IMR-90 (cell line): ENCODE measurements at regions not wholly inside any gene's neighbourhood (a gene's known extent, or its start where the extent isn't known, plus 50 kb on each side); places are given as distances from the start of the nearest gene placed in this dataset.

Source experiments
- ATAC-seq: fragments of 200-7000 bp; cut with Tn5 transposase; 2 replicates; pipeline ENCODE4 v1.9.1; 2020; ENCODE audit warnings: low read depth, mild to moderate bottlenecking, moderate library complexity
- BruUV-seq: library from RNA; stranded (reverse); fragments of 400-500 nt; replicated peaks from 2 replicates; lab custom pipeline; 2021; lab: Mats Ljungman, UMichigan
- CTCF ChIA-PET: fragments of 300-600 bp; formaldehyde crosslinking; extraction: SDS; loops from one replicate; lab custom pipeline; 2021; ENCODE audit warnings: antibody characterized with exemption; lab: Yijun Ruan, JAX
- POLR2A ChIA-PET: fragments of 300-600 bp; sonication (Branson Sonifier 250); formaldehyde crosslinking; loops from one replicate; lab custom pipeline; 2022; ENCODE audit warnings: antibody characterized with exemption; ENCODE audit not compliant: unreplicated experiment; lab: Charles Lee
- DNase-seq: peaks from one replicate; pipeline ENCODE4 v3.0.0; 2013
- H2AFZ ChIP-seq: replicated peaks from 2 replicates; pipeline ENCODE3; 2013; ENCODE audit warnings: low read length, mild to moderate bottlenecking; ENCODE audit not compliant: poor library complexity
- H2AK5ac ChIP-seq: 2 replicates; pipeline ENCODE4 v1.6.1; 2013; ENCODE audit warnings: low read depth, low read length, inconsistent platforms
- H2AK9ac ChIP-seq: replicated peaks from 2 replicates; pipeline ENCODE3; 2013; ENCODE audit warnings: mild to moderate bottlenecking, low read depth, low read length, moderate library complexity; ENCODE audit not compliant: poor library complexity
- H2BK120ac ChIP-seq: 2 replicates; pipeline ENCODE4 v1.6.1; 2013; ENCODE audit warnings: low read depth, low read length, inconsistent platforms
- H2BK15ac ChIP-seq: 3 replicates; pipeline ENCODE4 v1.6.1; 2013; ENCODE audit warnings: low read depth, low read length, inconsistent platforms
- H2BK20ac ChIP-seq: 2 replicates; pipeline ENCODE4 v1.6.1; 2013; ENCODE audit warnings: low read depth, mild to moderate bottlenecking, inconsistent platforms, low read length, moderate library complexity
- H2BK5ac ChIP-seq: 2 replicates; pipeline ENCODE4 v1.6.1; 2013; ENCODE audit warnings: mild to moderate bottlenecking, low read depth, low read length, inconsistent platforms; ENCODE audit not compliant: poor library complexity, severe bottlenecking
- H3K14ac ChIP-seq: replicated peaks from 2 replicates; pipeline ENCODE4 v1.6.1; 2013; ENCODE audit warnings: low read depth, low read length, inconsistent platforms
- H3K18ac ChIP-seq: 2 replicates; pipeline ENCODE4 v1.6.1; 2013; ENCODE audit warnings: low read depth, low read length, control low read depth
- H3K23ac ChIP-seq: 2 replicates; pipeline ENCODE4 v1.6.1; 2013; ENCODE audit warnings: low read depth, low read length, inconsistent platforms
- H3K27ac ChIP-seq: 2 replicates; pipeline ENCODE4 v1.5.1; 2013; ENCODE audit warnings: mild to moderate bottlenecking, control low read depth, low read length; ENCODE audit not compliant: insufficient read depth
- H3K27me3 ChIP-seq: 2 replicates; pipeline ENCODE4 v1.6.1; 2013; ENCODE audit warnings: low read length; ENCODE audit not compliant: control insufficient read depth, insufficient read depth
- H3K36me3 ChIP-seq: 2 replicates; pipeline ENCODE4 v1.6.1; 2013; ENCODE audit warnings: low read length, mixed read lengths; ENCODE audit not compliant: control insufficient read depth, insufficient read depth
- H3K4ac ChIP-seq: 2 replicates; pipeline ENCODE4 v1.6.1; 2013; ENCODE audit warnings: low read depth, low read length, inconsistent platforms
- H3K4me1 ChIP-seq: 2 replicates; pipeline ENCODE4 v1.6.1; 2013; ENCODE audit warnings: low read length, mixed read lengths; ENCODE audit not compliant: control insufficient read depth, insufficient read depth
- H3K4me2 ChIP-seq: 2 replicates; pipeline ENCODE4 v1.6.1; 2013; ENCODE audit warnings: low read depth, mild to moderate bottlenecking, control low read depth, low read length, moderate library complexity
- H3K4me3 ChIP-seq: 2 replicates; pipeline ENCODE4 v1.5.1; 2013; ENCODE audit warnings: low read depth, mild to moderate bottlenecking, control low read depth, low read length, moderate library complexity; ENCODE audit not compliant: insufficient read depth
- H3K56ac ChIP-seq: 2 replicates; pipeline ENCODE4 v1.6.1; 2013; ENCODE audit warnings: low read length, inconsistent platforms; ENCODE audit not compliant: insufficient read depth; ENCODE audit errors: extremely low read depth
- H3K79me1 ChIP-seq, 2 experiments: 2 replicates each; pipeline ENCODE4 v1.6.1; 2013; ENCODE audit warnings: low read length in 2 of 2, inconsistent platforms in 1 of 2, low read depth in 1 of 2
- H3K9ac ChIP-seq: 2 replicates; pipeline ENCODE4 v1.6.1; 2013; ENCODE audit warnings: low read depth, low read length, control low read depth
- H3K9me1 ChIP-seq: 2 replicates; pipeline ENCODE4 v1.6.1; 2013; ENCODE audit warnings: low read length, inconsistent platforms; ENCODE audit not compliant: insufficient read depth
- H3K9me3 ChIP-seq: 2 replicates; pipeline ENCODE4 v1.6.1; 2013; ENCODE audit warnings: low read length; ENCODE audit not compliant: control insufficient read depth, insufficient read depth
- H4K20me1 ChIP-seq: 2 replicates; pipeline ENCODE4 v1.6.1; 2013; ENCODE audit warnings: low read length, inconsistent platforms; ENCODE audit not compliant: insufficient read depth
- H4K5ac ChIP-seq: 2 replicates; pipeline ENCODE4 v1.6.1; 2013; ENCODE audit warnings: mild to moderate bottlenecking, low read depth, low read length, control low read depth
- H4K8ac ChIP-seq, 2 experiments: 2 replicates each; pipeline ENCODE4 v1.6.1; 2013; ENCODE audit warnings: low read depth in 2 of 2, low read length in 2 of 2, control low read depth in 1 of 2, inconsistent platforms in 1 of 2
- H4K91ac ChIP-seq: 2 replicates; pipeline ENCODE4 v1.6.1; 2013; ENCODE audit warnings: low read depth, low read length, inconsistent platforms; ENCODE audit not compliant: insufficient read depth
- BHLHE40 ChIP-seq: fragments of 150-350 bp; IDR thresholded peaks from 2 replicates; pipeline ENCODE4 v1.6.1; 2016; ENCODE audit warnings: mild to moderate bottlenecking, low read depth, low read length
- CEBPB ChIP-seq: IDR thresholded peaks from 2 replicates; pipeline ENCODE4 v1.6.1; 2012; ENCODE audit warnings: low read depth, low read length, improper control_type of control experiment
- CTCF ChIP-seq: conservative IDR thresholded peaks from 2 replicates; pipeline ENCODE4 v1.5.1; 2012; ENCODE audit warnings: mild to moderate bottlenecking, low read depth, low read length, improper control_type of control experiment
- FOS ChIP-seq: fragments of 150-350 bp; IDR thresholded peaks from 2 replicates; pipeline ENCODE4 v1.6.1; 2016; ENCODE audit warnings: low read depth, low read length
- RAD21 ChIP-seq: IDR thresholded peaks from 2 replicates; pipeline ENCODE4 v1.6.1; 2012; ENCODE audit warnings: low read length, improper control_type of control experiment
- RCOR1 ChIP-seq: IDR thresholded peaks from 2 replicates; pipeline ENCODE4 v1.6.1; 2012; ENCODE audit warnings: mild to moderate bottlenecking, low read length, improper control_type of control experiment; ENCODE audit not compliant: insufficient replicate concordance
- RFX5 ChIP-seq: IDR thresholded peaks from 2 replicates; pipeline ENCODE4 v1.8.0; 2012; ENCODE audit warnings: low read depth, mild to moderate bottlenecking, low read length, moderate library complexity
- WGBS, 2 experiments: methylation state at CpG; one replicate each; pipeline versions ENCODE4 v1.1.5 to v1.1.7; 2013; ENCODE audit warnings: missing lambda C conversion rate in 2 of 2; ENCODE audit not compliant: insufficient read length in 1 of 2; ENCODE audit errors: extremely low coverage in 2 of 2; 5-methylcytosine and 5-hydroxymethylcytosine counted together
- dilution Hi-C: fragments of 300-500 bp; cut with HindIII; formaldehyde crosslinking; loops from one replicate; pipeline ENCODE4 v1.14.3; 2018; ENCODE audit warnings: low sequenced_read_pairs; ENCODE audit not compliant: unreplicated experiment
- in situ Hi-C: fragments of 300-500 bp; cut with MboI; formaldehyde crosslinking; loops from 3 replicates; pipeline ENCODE4 v1.14.3; 2019; ENCODE audit warnings: low sequenced_read_pairs, inconsistent platforms, mixed read lengths
- intact Hi-C: fragments of 100-400 bp; cut with micrococcal nuclease; formaldehyde crosslinking; loops from 2 replicates; pipeline ENCODE4 v1.10.0; 2022

GRCh38 chr12:91978143-91978542 is 167.5 kb downstream of the BTG1 start:
- no TSS peak for BruUV-seq
- peak; percentile 29; the same call in 1 of the 2 replicates for TF ChIP-seq CEBPB
- TF ChIP-seq FOS, result no peak
- no peak for TF ChIP-seq BHLHE40
- TF ChIP-seq CTCF, result no peak
- no peak for TF ChIP-seq RAD21
- TF ChIP-seq RFX5, result no peak
- TF ChIP-seq RCOR1, result no peak
- peak; percentile 72 for ATAC-seq
- H2BK5ac ChIP-seq, result peak overlapping the region; percentile 94
- DNase-seq, result peak; percentile 73
- H3K4me3 ChIP-seq, result no peak overlapping the region
- no peaks in the 10 kb centered on the region for H3K9me3 ChIP-seq
- peak overlapping the region; percentile 29 to 94; a peak in 3 of 4 replicates for H4K8ac ChIP-seq
- no peak overlapping the region for H2AK9ac ChIP-seq
- H3K9ac ChIP-seq, result no peak overlapping the region
- H2AK5ac ChIP-seq, result no peak overlapping the region
- H3K23ac ChIP-seq, result peak overlapping the region; percentile 95; the same call in 1 of the 2 replicates
- peak overlapping the region; percentile 82 for H3K27ac ChIP-seq
- no peak overlapping the region for H4K91ac ChIP-seq
- dilution Hi-C loops (no loop called here), in situ Hi-C loops (no loop called here), intact Hi-C loops (no loop called here)
- H3K18ac ChIP-seq, result peak overlapping the region; percentile 87
- peak overlapping the region; percentile 69; the same call in 1 of the 3 replicates for H2BK15ac ChIP-seq
- H3K27me3 ChIP-seq, result no peaks in the 10 kb centered on the region
- peak overlapping the region; percentile 94 for H2BK20ac ChIP-seq
- H2BK120ac ChIP-seq, result peak overlapping the region; percentile 96
- no peaks in the 10 kb centered on the region for H3K79me1 ChIP-seq
- H3K9me1 ChIP-seq, result peaks cover 3% of the 10 kb centered on the region; the same call in 1 of the 2 replicates
- H4K5ac ChIP-seq, result peak overlapping the region; percentile 56
- peak overlapping the region; percentile 86 for H2AFZ ChIP-seq
- H4K20me1 ChIP-seq, result no peaks in the 10 kb centered on the region
- WGBS, 2 experiments, result 17% methylated on average over 2 of the region's 2 CpGs; no CpG with 5 or more reads in 1 of the 2 experiments
- ChIA-PET POLR2A (interaction anchor here (0.7 kb wide), 1 partner anchor 168 kb away, joined by 18 read pairs; the partner anchor contains the start of gene BTG1), CTCF (no interaction called here)
- H3K4ac ChIP-seq, result peak overlapping the region; percentile 92; the same call in 1 of the 2 replicates
- peaks cover 12% of the 10 kb centered on the region for H3K4me1 ChIP-seq
- peak overlapping the region; percentile 40; the same call in 1 of the 2 replicates for H3K4me2 ChIP-seq
- no peaks in the 10 kb centered on the region for H3K36me3 ChIP-seq
- peak overlapping the region; percentile 92 for H3K14ac ChIP-seq
- H3K56ac ChIP-seq, result no peak overlapping the region
